ENCODE measurements at regions not wholly inside any gene's neighbourhood (a gene's known extent, or its start where the extent isn't known, plus 50 kb on each side); places are given as distances from the start of the nearest gene placed in this dataset.

GRCh38 chr1:82706741-82707140 lies 906.0 kb downstream of the ADGRL2 start:
- Mint-ChIP-seq H3K4me3 (ENCODE audit: unreplicated experiment) (peak overlapping the region; percentile 24), H3K4me1 (ENCODE audit: unreplicated experiment) (peaks cover 52% of the 10 kb centered on the region), H3K9me3 (ENCODE audit: unreplicated experiment) (no peaks in the 10 kb centered on the region), H3K36me3 (ENCODE audit: unreplicated experiment) (no peaks in the 10 kb centered on the region), H3K27me3 (ENCODE audit: unreplicated experiment) (no peaks in the 10 kb centered on the region), H3K27ac (ENCODE audit: unreplicated experiment) (peak overlapping the region; percentile 73)
- no peak for DNase-seq (ENCODE audit: extremely low spot score, unreplicated experiment)
- no peak for TF ChIP-seq CTCF (IDR thresholded peaks at IDR 0.05)

- no peaks in the 10 kb centered on the region for H3K36me3 Mint-ChIP-seq (ENCODE audit: unreplicated experiment)
These were observed 904.2 kb downstream of the ADGRL2 start for GRCh38 chr1:82704966-82705365.

DNA sequence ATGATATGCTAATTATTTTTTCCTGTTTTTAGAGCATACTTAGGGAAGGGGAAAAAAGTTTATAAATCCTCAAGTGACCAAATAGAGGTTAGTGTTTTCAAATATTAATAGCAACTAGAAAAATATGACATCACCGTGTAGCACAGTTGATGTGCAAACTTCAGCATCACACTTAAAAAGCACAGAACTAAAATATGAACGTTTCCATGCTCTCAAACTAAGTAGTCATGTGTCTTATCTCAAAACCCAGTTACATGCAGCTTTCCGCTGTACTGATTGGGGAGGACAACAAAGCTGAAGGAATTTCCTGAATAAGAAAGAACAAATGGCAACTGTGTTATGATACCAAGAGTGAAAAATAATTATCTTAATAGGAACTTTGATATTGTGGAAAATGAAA lies 903.7 kb downstream of the ADGRL2 start:
- no peak for TF ChIP-seq CTCF (IDR thresholded peaks at IDR 0.05)
- DNase-seq (ENCODE audit: extremely low spot score, unreplicated experiment) = no peak
- H3K27ac Mint-ChIP-seq (ENCODE audit: unreplicated experiment) = no peak overlapping the region
- no peaks in the 10 kb centered on the region for H3K27me3 Mint-ChIP-seq (ENCODE audit: unreplicated experiment)
- H3K4me3 Mint-ChIP-seq (ENCODE audit: unreplicated experiment) = no peak overlapping the region
- H3K9me3 Mint-ChIP-seq (ENCODE audit: unreplicated experiment) = no peaks in the 10 kb centered on the region
- peaks cover 41% of the 10 kb centered on the region for H3K4me1 Mint-ChIP-seq (ENCODE audit: unreplicated experiment)
- H3K36me3 Mint-ChIP-seq (ENCODE audit: unreplicated experiment) = no peaks in the 10 kb centered on the region

More at GRCh38 chr1:82704966-82705365, 904.2 kb downstream of the ADGRL2 start:
- Mint-ChIP-seq H3K27ac (ENCODE audit: unreplicated experiment) (no peak overlapping the region), H3K9me3 (ENCODE audit: unreplicated experiment) (no peaks in the 10 kb centered on the region), H3K27me3 (ENCODE audit: unreplicated experiment) (no peaks in the 10 kb centered on the region), H3K4me3 (ENCODE audit: unreplicated experiment) (no peak overlapping the region), H3K4me1 (ENCODE audit: unreplicated experiment) (peaks cover 47% of the 10 kb centered on the region)
- no peak for TF ChIP-seq CTCF (IDR thresholded peaks at IDR 0.05)
- DNase-seq (ENCODE audit: extremely low spot score, unreplicated experiment) = no peak

GRCh38 chr1:82703951-82704350 lies 903.2 kb downstream of the ADGRL2 start:
- peaks cover 36% of the 10 kb centered on the region for H3K4me1 Mint-ChIP-seq (ENCODE audit: unreplicated experiment)
- no peaks in the 10 kb centered on the region for H3K36me3 Mint-ChIP-seq (ENCODE audit: unreplicated experiment)
- no peak for DNase-seq (ENCODE audit: extremely low spot score, unreplicated experiment)
- TF ChIP-seq CTCF (IDR thresholded peaks at IDR 0.05) = no peak
- no peaks in the 10 kb centered on the region for H3K9me3 Mint-ChIP-seq (ENCODE audit: unreplicated experiment)
- no peaks in the 10 kb centered on the region for H3K27me3 Mint-ChIP-seq (ENCODE audit: unreplicated experiment)
- no peak overlapping the region for H3K4me3 Mint-ChIP-seq (ENCODE audit: unreplicated experiment)
- H3K27ac Mint-ChIP-seq (ENCODE audit: unreplicated experiment) = no peak overlapping the region

DNA sequence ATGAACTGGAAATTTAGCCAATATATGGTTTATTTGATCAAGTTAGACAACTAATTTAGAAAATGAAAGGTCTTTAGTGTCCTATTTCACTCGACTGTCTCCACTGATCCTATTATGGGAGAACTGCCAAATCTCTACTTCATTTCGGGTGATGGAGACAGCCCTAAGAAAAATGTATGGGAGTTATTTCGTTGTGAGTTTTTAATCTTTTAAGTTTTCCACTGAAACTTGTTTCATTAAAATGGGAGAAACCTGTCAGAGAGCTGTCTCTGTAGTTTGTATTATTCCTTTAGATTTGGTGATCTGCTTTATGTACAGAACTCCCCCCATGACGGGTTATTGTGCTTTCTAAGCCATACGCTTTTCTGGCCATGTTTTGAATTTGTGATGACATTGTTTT lies 899.7 kb downstream of the ADGRL2 start:
- no peak overlapping the region for H3K4me3 Mint-ChIP-seq (ENCODE audit: unreplicated experiment)
- no peak overlapping the region for H3K27ac Mint-ChIP-seq (ENCODE audit: unreplicated experiment)
- no peak for DNase-seq (ENCODE audit: extremely low spot score, unreplicated experiment)
- no peaks in the 10 kb centered on the region for H3K9me3 Mint-ChIP-seq (ENCODE audit: unreplicated experiment)
- H3K4me1 Mint-ChIP-seq (ENCODE audit: unreplicated experiment) = peaks cover 18% of the 10 kb centered on the region
- TF ChIP-seq CTCF (IDR thresholded peaks at IDR 0.05) = no peak
- H3K36me3 Mint-ChIP-seq (ENCODE audit: unreplicated experiment) = no peaks in the 10 kb centered on the region
- no peaks in the 10 kb centered on the region for H3K27me3 Mint-ChIP-seq (ENCODE audit: unreplicated experiment)

Data from osteocyte (in vitro differentiated cells).